ENCODE measurements at regions not wholly inside any gene's neighbourhood (a gene's known extent, or its start where the extent isn't known, plus 50 kb on each side); places are given as distances from the start of the nearest gene placed in this dataset.

DNA sequence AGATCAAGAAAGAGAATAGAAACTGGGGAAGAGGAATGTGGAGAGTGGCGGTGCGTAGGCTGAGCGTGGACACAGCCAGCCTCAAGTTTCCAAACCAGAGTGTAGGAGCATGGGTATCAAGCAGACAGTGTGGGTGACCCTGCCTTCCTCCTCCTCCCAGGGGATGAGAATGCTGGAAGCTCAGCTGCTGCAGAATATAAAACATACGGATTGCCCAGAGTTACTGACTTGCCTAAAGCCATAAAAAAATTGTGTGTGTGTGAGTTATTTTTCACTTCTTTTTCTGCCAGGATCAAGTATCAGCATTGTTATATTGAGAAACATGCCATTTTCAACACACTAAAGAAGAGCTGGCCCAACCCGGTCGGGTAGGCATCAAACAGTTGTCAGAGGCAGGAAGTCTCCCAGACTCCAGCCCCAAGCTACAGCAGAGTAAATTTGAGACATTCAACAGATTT lies 333.3 kb upstream of the ACVR2A start:
- no peak for DNase-seq (ENCODE audit: low read depth in 4 of 4, low spot score in 1 of 4)

DNA sequence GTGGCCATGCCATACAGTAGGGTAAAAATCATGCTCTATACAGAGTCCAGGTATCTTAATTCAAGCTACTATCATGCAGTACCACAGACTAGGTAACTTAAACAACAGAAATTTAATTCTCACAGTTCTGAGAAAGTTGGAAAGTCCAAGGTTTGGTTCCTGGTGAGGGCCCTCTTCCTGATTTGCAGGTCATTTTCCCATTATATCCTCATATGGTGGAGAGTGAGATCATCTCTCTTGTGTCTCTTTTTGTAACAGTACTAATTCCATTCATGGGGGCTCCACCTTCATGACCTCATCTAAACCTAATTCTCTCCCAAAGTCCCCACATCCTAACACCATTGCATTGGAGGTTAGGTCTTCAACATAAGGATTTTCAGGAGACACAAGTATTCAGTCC lies 335.0 kb upstream of the ACVR2A start:
- DNase-seq (ENCODE audit: low read depth in 4 of 4, low spot score in 1 of 4), result no peak

GRCh38 chr2:147506889-147507288 lies 337.9 kb upstream of the ACVR2A start:
- no peak for DNase-seq (ENCODE audit: low read depth in 4 of 4, low spot score in 1 of 4)

GRCh38 chr2:147502711-147503290 lies 342.0 kb upstream of the ACVR2A start:
- DNase-seq (ENCODE audit: low read depth in 4 of 4, low spot score in 1 of 4), result no peak

DNA sequence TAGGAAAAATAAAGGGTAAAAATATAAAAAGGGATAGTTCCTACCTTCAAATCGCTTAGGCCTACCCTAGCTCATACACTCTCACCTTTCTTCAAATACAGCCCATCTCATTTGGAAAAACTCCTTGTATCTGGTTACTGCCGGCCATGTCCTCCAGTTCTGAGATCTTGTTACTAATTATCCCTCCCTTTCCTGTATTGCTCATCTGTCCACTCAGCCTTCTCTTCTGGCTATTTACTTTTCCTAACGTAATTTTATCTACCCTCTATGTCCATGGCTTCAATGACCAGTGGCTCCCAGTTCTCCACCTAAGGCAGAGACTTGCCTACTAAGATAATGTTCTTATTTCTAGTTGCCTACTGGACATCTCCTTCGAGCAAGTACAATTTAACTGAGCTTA lies 342.9 kb upstream of the ACVR2A start:
- no peak for DNase-seq (ENCODE audit: low read depth in 4 of 4, low spot score in 1 of 4)

- DNase-seq (ENCODE audit: low read depth in 4 of 4, low spot score in 1 of 4), result no peak
Observed at GRCh38 chr2:147500819-147501395, 343.9 kb upstream of the ACVR2A start.

DNA sequence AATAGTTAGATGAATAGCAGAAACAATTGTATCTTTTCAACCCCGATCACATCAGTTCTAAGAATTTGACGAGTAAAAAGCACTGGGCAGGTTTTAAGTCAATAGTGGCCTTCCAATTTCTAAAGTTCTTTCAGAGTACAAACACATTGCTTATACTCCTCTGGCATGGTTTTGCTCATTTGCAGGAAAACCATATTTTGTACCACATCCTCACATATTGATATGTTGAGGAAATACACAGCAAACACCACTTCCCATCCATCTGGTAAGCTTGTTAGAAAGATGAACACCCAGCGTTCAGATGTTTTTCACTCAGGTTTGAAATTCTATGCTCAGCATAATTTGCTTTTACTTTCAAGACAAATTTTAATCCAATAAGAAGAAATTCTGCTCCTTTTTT lies 344.6 kb upstream of the ACVR2A start:
- DNase-seq (ENCODE audit: low read depth in 4 of 4, low spot score in 1 of 4), result no peak

- no peak for DNase-seq (ENCODE audit: low read depth in 4 of 4, low spot score in 1 of 4)
Observed at GRCh38 chr2:147499785-147500184, 345.0 kb upstream of the ACVR2A start.

DNA sequence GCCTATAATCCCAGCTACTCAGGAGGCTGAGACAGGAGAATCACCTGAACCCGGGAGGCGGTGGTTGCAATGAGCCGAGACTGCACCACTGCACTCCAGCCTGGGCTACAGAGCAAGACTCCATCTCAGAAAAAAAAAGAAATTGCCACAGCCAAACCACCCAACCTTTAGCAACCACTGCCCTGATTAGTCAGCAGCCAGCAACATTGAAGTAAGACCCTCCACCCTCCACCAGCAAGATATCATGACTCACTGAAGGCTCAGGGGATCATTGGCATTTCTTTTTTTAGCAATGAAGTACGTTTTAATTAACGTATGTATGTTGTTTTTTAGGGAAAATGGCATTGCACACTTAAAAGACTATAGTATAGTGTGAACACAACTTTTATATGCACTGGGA lies 349.1 kb upstream of the ACVR2A start:
- no peak for DNase-seq (ENCODE audit: low read depth in 4 of 4, low spot score in 1 of 4)

DNA sequence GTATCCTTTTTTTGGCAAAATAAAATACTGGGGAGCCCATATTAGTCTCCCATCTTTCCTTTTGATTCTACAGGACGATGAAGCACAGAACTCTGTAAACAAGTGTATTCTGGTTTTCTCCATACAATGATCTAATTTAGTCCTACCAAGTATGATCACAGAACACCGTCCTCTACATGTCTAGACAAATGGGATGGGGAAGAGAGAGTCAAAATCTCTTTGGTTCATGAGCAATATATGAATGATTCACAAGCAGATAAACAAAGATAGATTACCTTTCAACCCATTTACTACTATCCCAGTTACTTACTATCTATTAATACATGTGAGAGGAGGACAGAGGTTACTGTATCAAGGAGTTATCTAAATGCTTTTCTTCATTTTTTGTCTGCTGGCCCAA lies 352.4 kb upstream of the ACVR2A start:
- no peak for DNase-seq (ENCODE audit: low read depth in 4 of 4, low spot score in 1 of 4)

DNA sequence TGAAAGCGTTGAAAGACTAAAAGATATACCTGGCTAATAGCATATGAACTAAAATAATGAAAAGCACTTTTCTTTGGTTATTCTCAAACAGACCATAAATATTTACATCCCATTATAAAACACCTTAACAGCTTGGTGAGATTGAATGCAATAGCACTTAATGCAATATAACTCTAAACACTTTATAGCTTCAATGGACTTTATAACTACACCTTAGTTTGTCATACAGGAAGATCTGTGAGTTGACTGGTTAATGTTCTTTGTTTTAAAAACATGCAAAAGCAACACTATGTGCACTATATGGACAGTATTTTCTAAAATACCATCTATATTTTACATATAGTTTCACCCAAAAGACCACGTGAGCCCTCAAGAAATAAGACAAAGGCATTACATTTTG lies 353.3 kb upstream of the ACVR2A start:
- DNase-seq (ENCODE audit: low read depth in 4 of 4, low spot score in 1 of 4), result no peak

GRCh38 chr2:147490401-147491261 lies 354.2 kb upstream of the ACVR2A start:
- DNase-seq (ENCODE audit: low read depth in 4 of 4, low spot score in 1 of 4), result no peak

DNA sequence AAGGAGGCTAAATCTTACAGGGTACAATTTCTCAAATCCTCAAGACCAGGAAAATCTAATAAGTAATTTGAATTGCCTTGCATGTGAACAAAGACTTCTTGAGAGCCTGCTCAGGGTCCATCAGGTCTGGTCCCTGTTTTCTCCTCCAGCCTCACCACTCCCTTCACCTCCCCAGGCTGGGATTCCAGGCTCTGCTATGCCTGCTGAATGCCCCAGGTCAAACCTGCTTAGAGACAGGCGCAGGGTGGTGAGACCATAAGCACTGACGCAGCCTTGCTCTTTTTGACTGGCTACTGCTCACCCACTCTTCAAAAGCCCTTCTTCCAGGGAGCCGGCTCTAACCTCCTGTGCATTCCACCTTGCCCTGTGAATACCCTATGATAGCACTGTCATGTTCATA lies 356.4 kb upstream of the ACVR2A start:
- DNase-seq (ENCODE audit: low read depth in 4 of 4, low spot score in 1 of 4), result no peak

- DNase-seq (ENCODE audit: low read depth in 4 of 4, low spot score in 1 of 4), result no peak
Observed at GRCh38 chr2:147487978-147488289, 356.9 kb upstream of the ACVR2A start.

- DNase-seq (ENCODE audit: low read depth in 4 of 4, low spot score in 1 of 4), result no peak
Observed at GRCh38 chr2:147487286-147487977, 357.4 kb upstream of the ACVR2A start.

DNA sequence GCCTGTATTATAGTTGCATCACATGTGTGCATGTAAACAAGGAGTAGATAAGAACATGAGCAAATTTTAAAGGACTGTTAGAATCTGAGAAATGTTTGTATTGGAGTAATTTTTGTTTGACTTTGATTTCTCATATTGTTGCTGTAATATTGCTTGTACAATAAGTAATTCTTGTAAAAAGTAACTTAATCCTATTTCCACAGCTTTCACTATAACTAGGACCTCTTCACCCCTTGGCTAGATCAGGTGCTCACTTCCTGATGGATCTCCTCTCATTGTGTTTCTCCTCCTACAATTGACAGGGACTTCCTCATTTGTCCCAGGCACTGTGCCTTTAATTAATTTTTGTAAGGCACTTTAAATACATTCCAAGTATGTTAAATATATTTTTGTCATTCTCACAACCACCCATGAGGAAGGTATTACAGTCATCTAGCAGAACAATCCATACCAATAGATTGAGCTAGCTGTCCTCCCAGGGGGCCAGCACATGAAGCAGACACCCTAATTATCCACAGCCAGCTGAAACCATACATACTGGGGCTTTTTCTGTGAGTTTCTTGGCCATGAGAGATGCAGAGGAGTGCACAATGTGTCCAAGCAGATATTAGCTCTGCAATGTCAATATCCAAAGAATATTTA lies 359.5 kb upstream of the ACVR2A start:
- DNase-seq (ENCODE audit: low read depth in 4 of 4, low spot score in 1 of 4), result no peak

GRCh38 chr2:147483911-147484310 lies 360.9 kb upstream of the ACVR2A start:
- no peak for DNase-seq (ENCODE audit: low read depth in 4 of 4, low spot score in 1 of 4)

- DNase-seq (ENCODE audit: low read depth in 4 of 4, low spot score in 1 of 4), result no peak
Observed at GRCh38 chr2:147482916-147483669, 361.7 kb upstream of the ACVR2A start.

DNA sequence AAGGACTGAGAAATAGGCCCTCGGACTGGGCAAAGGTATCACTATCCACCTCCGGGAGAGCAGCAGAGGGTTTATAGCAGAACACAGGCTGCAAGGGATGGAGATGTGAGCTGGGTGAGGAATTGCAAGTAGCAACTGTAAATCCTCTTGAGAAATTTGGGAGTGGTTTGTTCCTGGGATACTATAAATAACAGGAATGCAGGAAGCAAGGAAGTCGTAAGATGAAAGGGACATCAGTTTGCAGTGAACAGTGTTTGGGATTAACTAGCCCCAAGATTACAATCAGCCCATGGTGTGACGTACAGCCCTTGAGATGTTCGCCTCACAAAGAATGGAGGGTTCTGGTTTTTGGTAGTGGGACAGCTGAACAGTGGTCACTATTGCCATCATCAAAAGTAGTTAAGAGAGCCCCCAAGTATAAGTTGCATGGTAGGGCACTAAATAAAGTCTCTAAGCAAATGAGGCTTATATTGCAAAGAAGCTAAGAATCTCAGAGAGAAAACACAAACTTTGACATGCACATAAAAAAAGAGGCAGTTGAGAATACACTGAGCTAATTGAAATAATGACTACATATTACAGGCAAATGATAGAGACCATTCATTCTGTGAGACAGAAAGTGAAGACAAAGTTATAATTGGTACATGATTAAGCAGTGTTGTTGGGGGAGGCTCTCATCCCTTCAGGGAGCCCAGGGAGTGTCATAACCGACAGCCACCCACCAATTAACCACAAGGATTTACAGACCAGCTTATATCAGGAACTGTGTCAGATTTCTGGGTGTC lies 362.5 kb upstream of the ACVR2A start:
- no peak for DNase-seq (ENCODE audit: low read depth in 4 of 4, low spot score in 1 of 4)

- no peak for DNase-seq (ENCODE audit: low read depth in 4 of 4, low spot score in 1 of 4)
Observed at GRCh38 chr2:147479358-147479757, 365.5 kb upstream of the ACVR2A start.

Data from stimulated activated CD4-positive, alpha-beta T cell treated with anti-CD3 and anti-CD28 coated beads, Interleukin-1b, Interleukin-23, amount 100 ng/mL, for 24 hours (primary cell).